ENCODE measurements at regions not wholly inside any gene's neighbourhood (a gene's known extent, or its start where the extent isn't known, plus 50 kb on each side); places are given as distances from the start of the nearest gene placed in this dataset.

DNA sequence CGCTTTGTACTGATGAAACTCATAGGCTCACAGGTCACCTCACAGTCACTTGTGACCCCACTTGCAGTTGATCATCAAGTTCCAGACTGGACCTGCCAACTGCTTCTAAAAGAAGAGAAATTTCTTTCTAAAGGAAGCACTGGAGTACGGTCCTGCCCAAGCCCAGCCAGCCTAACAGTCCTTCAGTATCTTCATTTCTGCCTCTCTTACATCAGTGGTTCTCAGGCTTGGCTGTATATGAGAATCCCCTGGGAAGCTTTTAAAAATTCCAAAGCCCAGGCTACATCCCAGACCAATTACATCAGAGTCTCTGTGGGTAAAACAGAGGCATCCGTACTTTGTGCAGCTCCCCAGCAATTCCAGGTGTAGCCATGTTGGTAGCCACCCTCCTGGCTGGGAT lies 282.1 kb downstream of the NFIB start:
- no peaks in the 10 kb centered on the region for H3K27me3 ChIP-seq
- no peaks in the 10 kb centered on the region for H3K36me3 ChIP-seq
- no peak for DNase-seq
- no peaks in the 10 kb centered on the region for H3K9me3 ChIP-seq
- H3K4me1 ChIP-seq (ENCODE audit: insufficient read depth), result peaks cover 1% of the 10 kb centered on the region
- 54 to 70% (median 54%) methylated on average over 3 of the region's 3 CpGs for WGBS, 3 donors
- TF ChIP-seq POLR2A (IDR thresholded peaks at IDR 0.05), result no peak
- no peak for TF ChIP-seq CTCF (IDR thresholded peaks at IDR 0.05)
- no peak for TF ChIP-seq EP300 (IDR thresholded peaks at IDR 0.05)
- peak overlapping the region in 1 of 2 donors; percentile 76 for H3K27ac ChIP-seq
- no peak overlapping the region for H3K4me3 ChIP-seq
- intact Hi-C loops (cut with DNase I), result loop anchor here in 2 of 4 donors (10.0 kb wide), 1 partner anchor 283 kb away; the partner anchor contains the start of gene NFIB (in 2 of the 2)

DNA sequence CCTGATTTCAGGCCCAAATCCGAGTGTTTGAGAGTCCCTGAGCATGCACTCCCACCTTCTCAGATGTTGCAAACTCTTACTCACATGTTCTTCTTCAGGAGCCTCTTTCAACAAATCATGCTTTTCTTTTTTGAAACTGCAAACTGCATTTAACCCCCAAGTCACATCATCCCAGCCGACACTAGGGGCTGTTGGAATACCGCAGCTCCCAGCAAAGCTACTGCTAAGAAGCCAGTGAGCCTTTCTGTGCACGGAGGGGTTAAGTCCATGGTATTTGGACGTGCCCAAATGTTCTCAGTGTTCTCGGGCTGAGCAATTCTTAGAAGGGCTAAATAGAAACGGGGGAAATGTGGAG lies 282.9 kb downstream of the NFIB start:
- WGBS, 3 donors, result 6 to 8% (median 8%) methylated on average over 7 of the region's 7 CpGs
- Histone ChIP-seq H3K4me3 (peak overlapping the region; percentile 15), H3K4me1 (ENCODE audit: insufficient read depth) (peaks cover 1% of the 10 kb centered on the region), H3K27ac (peak overlapping the region in 1 of 2 donors; percentile 76), H3K9me3 (no peaks in the 10 kb centered on the region), H3K36me3 (no peaks in the 10 kb centered on the region), H3K27me3 (no peaks in the 10 kb centered on the region)
- TF ChIP-seq POLR2A (IDR thresholded peaks at IDR 0.05) (no peak), CTCF (IDR thresholded peaks at IDR 0.05) (peak in 2 of 3 donors; percentile 25 to 29), EP300 (IDR thresholded peaks at IDR 0.05) (no peak)
- peak; percentile 50 to 77 (median 68) for DNase-seq
- intact Hi-C loops (cut with DNase I), result loop anchor here in 2 of 4 donors (10.0 kb wide), 1 partner anchor 284 kb away; the partner anchor contains the start of gene NFIB (in 2 of the 2)

DNA sequence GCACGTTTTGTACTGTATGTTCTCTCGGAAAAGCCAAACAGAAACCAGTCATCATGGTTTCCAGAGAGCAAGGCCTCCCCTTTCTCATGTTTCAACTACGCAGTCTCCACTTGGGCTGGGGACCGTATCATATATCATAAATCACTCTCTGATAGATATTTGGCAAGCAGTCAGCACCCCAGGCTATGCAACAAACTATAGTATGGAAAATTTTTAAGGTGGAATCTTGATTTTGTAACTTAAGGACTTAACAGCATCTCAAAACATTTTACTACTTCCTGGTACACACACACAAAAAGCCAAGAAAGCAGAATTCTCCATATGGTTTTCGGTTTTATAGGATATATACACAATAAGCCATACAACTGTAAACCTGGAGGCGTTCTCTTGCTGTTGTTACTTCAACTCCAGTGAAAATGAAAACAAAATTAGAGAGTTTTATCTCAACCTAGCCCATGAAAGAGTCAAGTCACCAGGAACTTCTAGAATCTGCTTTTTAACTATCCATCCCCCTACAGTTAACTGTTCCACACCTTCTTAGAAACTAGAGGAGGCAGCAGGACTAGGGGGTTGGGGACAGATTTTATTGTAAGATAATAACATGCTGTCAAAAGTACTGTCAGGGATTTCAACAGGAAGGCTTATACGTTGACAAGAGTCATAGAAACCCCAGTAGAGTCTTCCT lies 283.4 kb downstream of the NFIB start:
- Histone ChIP-seq H3K27ac (peak overlapping the region; percentile 3 to 76), H3K4me1 (ENCODE audit: insufficient read depth) (peaks cover 1% of the 10 kb centered on the region), H3K4me3 (peak overlapping the region; percentile 28), H3K27me3 (no peaks in the 10 kb centered on the region), H3K9me3 (no peaks in the 10 kb centered on the region), H3K36me3 (no peaks in the 10 kb centered on the region)
- intact Hi-C loops (cut with DNase I), result loop anchor here in 2 of 4 donors (10.0 kb wide), 1 partner anchor 284 kb away; the partner anchor contains the start of gene NFIB (in 2 of the 2)
- peak in 3 of 5 donors; percentile 28 to 40 (median 37) for DNase-seq
- 5 to 8% (median 7%) methylated on average over 7 of the region's 7 CpGs for WGBS, 3 donors
- TF ChIP-seq CTCF (IDR thresholded peaks at IDR 0.05) (no peak), EP300 (IDR thresholded peaks at IDR 0.05) (no peak), POLR2A (IDR thresholded peaks at IDR 0.05) (no peak)

- no peak for TF ChIP-seq POLR2A (IDR thresholded peaks at IDR 0.05)
- no peak for TF ChIP-seq EP300 (IDR thresholded peaks at IDR 0.05)
- TF ChIP-seq CTCF (IDR thresholded peaks at IDR 0.05), result no peak
- intact Hi-C loops (cut with DNase I), result loop anchor here in 2 of 4 donors (10.0 kb wide), 1 partner anchor 285 kb away; the partner anchor contains the start of gene NFIB (in 2 of the 2)
These were observed 284.1 kb downstream of the NFIB start for GRCh38 chr9:14029806-14030374.

More at GRCh38 chr9:14029806-14030374, 284.1 kb downstream of the NFIB start:
- Histone ChIP-seq H3K27ac (peak overlapping the region; percentile 3 to 76), H3K36me3 (no peaks in the 10 kb centered on the region), H3K4me1 (ENCODE audit: insufficient read depth) (peaks cover 1% of the 10 kb centered on the region), H3K4me3 (peak overlapping the region; percentile 28), H3K27me3 (no peaks in the 10 kb centered on the region), H3K9me3 (no peaks in the 10 kb centered on the region)
- 8 to 17% (median 14%) methylated on average over 11 of the region's 11 CpGs for WGBS, 3 donors
- DNase-seq, result no peak
